Spleen (tissue), 7 donors: ENCODE measurements at regions not wholly inside any gene's neighbourhood (a gene's known extent, or its start where the extent isn't known, plus 50 kb on each side); places are given as distances from the start of the nearest gene placed in this dataset.

Experiments
- CTCF ChIP-seq, 11 experiments: fragments of 200-600 bp in 7 of 11; fragments of 450-650 bp in 4 of 11; sonication (generic) in 4 of 11; IDR thresholded peaks in 8 of 11; conservative IDR thresholded peaks in 3 of 11; 1 replicate in 7 of 11; 2 replicates in 4 of 11; pipeline versions ENCODE4 v1.4.0 to v1.8.0; 2016 to 2021; ENCODE audit warnings: antibody characterized with exemption in 11 of 11, inconsistent platforms in 4 of 11, mild to moderate bottlenecking in 1 of 11
- POLR2A ChIP-seq, 3 donors: fragments of 450-650 bp; IDR thresholded peaks; one replicate each; pipeline ENCODE4 v1.5.1; 2017; ENCODE audit warnings: antibody characterized with exemption in 3 of 3, mild to moderate bottlenecking in 1 of 3
- POLR2AphosphoS5 ChIP-seq, 3 donors: sonication (generic); formaldehyde crosslinking; IDR thresholded peaks; one replicate each; pipeline ENCODE4 v1.5.1; 2017; ENCODE audit warnings: antibody characterized with exemption in 3 of 3
- donor health status: DM: no; HTN: no; CAD: no; lungs with moderate emphysema.
- donor health status: DM: no; HTN: no; CAD: no.
- donor health status: DM: no; HTN: no; CAD: no.

- no peak for TF ChIP-seq CTCF (IDR thresholded peaks at IDR 0.05 in 8 of 11, conservative IDR thresholded peaks at IDR 0.05 in 3 of 11)
- TF ChIP-seq POLR2A (IDR thresholded peaks at IDR 0.05): no peak
- TF ChIP-seq POLR2AphosphoS5 (IDR thresholded peaks at IDR 0.05): no peak
These were observed 477.1 kb downstream of the NSUN3 start for GRCh38 chr3:94539937-94540336.
